GM12878 (cell line): ENCODE measurements at regions not wholly inside any gene's neighbourhood (a gene's known extent, or its start where the extent isn't known, plus 50 kb on each side); places are given as distances from the start of the nearest gene placed in this dataset.

Experiments used
- KDM1A ChIP-seq: fragments of 200-600 bp; sonication (generic); IDR thresholded peaks from 2 replicates; pipeline ENCODE4 v1.6.1; 2016; ENCODE audit warnings: borderline replicate concordance
- NFYB ChIP-seq: IDR thresholded peaks from 2 replicates; pipeline ENCODE4 v1.6.1; 2011; ENCODE audit warnings: low read depth, mild to moderate bottlenecking, low read length, improper control_type of control experiment, moderate library complexity; ENCODE audit not compliant: insufficient read depth
- TF ChIP-seq, protein P1 (sequence below): IDR thresholded peaks from 2 replicates; pipeline ENCODE4 v1.6.1; 2012; ENCODE audit warnings: low read depth, low read length, improper control_type of control experiment

- TF ChIP-seq, protein P1, sequence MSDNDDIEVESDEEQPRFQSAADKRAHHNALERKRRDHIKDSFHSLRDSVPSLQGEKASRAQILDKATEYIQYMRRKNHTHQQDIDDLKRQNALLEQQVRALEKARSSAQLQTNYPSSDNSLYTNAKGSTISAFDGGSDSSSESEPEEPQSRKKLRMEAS, result no peak
- TF ChIP-seq NFYB, result no peak
- TF ChIP-seq KDM1A, result no peak
These were observed 143.1 kb upstream of the ZNF236 start for GRCh38 chr18:76679259-76679658.
